ENCODE measurements at regions not wholly inside any gene's neighbourhood (a gene's known extent, or its start where the extent isn't known, plus 50 kb on each side); places are given as distances from the start of the nearest gene placed in this dataset.

DNA sequence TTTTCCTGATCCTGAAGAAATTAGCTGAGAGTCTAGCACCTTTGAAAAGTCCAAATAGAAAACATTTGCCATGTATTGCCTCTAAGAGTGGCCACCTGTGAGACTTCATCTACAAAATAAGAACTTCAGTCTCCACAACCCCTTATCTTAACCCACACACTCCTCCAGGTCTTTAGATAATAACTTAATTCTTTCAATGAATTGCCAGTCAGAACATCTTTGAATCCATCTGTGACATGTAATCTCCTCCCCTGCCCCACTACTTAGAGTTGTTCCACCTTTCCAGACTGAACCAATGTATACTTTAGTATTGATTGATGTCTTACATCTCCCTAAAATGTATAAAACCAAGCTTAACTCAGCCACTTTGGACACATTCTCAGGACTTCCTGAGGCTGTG, 84.4 kb upstream of the FAM171A1 start:
- H3K9me3 ChIP-seq = no peaks in the 10 kb centered on the region
- TF ChIP-seq POLR2A (IDR thresholded peaks at IDR 0.05) = no peak
- TF ChIP-seq, protein P1, sequence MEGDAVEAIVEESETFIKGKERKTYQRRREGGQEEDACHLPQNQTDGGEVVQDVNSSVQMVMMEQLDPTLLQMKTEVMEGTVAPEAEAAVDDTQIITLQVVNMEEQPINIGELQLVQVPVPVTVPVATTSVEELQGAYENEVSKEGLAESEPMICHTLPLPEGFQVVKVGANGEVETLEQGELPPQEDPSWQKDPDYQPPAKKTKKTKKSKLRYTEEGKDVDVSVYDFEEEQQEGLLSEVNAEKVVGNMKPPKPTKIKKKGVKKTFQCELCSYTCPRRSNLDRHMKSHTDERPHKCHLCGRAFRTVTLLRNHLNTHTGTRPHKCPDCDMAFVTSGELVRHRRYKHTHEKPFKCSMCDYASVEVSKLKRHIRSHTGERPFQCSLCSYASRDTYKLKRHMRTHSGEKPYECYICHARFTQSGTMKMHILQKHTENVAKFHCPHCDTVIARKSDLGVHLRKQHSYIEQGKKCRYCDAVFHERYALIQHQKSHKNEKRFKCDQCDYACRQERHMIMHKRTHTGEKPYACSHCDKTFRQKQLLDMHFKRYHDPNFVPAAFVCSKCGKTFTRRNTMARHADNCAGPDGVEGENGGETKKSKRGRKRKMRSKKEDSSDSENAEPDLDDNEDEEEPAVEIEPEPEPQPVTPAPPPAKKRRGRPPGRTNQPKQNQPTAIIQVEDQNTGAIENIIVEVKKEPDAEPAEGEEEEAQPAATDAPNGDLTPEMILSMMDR (IDR thresholded peaks at IDR 0.05) = no peak
- H3K36me3 ChIP-seq = no peaks in the 10 kb centered on the region
- DNase-seq = no peak
- no peak overlapping the region for H3K27ac ChIP-seq
- no peaks in the 10 kb centered on the region for H3K4me1 ChIP-seq
- H3K27me3 ChIP-seq = no peaks in the 10 kb centered on the region
- H3K4me3 ChIP-seq = no peak overlapping the region

DNA sequence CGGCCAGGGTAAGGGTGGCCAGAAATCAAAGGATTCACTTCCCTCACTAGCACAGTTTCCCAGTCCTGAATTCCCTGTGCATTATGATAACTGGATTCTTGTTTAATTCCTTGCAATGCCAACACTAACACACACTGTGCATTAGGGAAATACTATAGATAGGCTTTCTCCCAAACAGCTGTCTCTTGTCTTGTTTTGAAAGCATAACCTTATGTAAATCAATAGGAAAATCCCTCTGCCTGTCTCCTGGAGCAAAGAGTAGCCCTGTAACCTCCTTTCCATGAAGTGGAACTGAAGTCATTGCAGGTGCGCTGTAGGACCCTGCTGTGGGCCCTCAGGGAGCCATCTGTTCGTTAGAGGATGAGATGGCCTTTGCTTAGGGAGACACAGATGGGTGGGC, 82.8 kb upstream of the FAM171A1 start:
- no peak overlapping the region for H3K4me3 ChIP-seq
- H3K36me3 ChIP-seq = no peaks in the 10 kb centered on the region
- H3K4me1 ChIP-seq = no peaks in the 10 kb centered on the region
- no peaks in the 10 kb centered on the region for H3K9me3 ChIP-seq
- DNase-seq = no peak
- H3K27me3 ChIP-seq = no peaks in the 10 kb centered on the region
- TF ChIP-seq POLR2A (IDR thresholded peaks at IDR 0.05) = no peak
- TF ChIP-seq, protein P1 (IDR thresholded peaks at IDR 0.05) = no peak
- H3K27ac ChIP-seq = no peak overlapping the region

DNA sequence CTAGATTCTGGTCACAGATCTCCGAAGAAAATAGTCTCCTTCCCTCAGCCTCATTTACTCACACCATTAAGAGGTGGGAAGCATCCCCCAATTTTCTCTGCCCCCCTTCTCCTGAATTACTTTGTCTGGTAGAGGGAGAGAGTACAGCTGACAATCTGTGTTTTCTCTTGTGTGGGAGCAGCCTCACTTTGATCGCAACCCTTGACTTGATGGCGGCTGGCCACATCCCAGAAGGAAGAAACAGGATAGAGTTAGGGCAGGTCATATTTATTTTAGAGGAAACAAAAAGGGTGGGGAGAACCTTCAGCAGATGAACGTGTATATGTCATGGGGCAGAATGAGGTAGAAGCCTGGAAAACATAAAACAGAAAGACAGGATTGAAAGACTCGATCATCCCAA, 82.4 kb upstream of the FAM171A1 start:
- Histone ChIP-seq H3K27ac (no peak overlapping the region), H3K27me3 (no peaks in the 10 kb centered on the region)

DNA sequence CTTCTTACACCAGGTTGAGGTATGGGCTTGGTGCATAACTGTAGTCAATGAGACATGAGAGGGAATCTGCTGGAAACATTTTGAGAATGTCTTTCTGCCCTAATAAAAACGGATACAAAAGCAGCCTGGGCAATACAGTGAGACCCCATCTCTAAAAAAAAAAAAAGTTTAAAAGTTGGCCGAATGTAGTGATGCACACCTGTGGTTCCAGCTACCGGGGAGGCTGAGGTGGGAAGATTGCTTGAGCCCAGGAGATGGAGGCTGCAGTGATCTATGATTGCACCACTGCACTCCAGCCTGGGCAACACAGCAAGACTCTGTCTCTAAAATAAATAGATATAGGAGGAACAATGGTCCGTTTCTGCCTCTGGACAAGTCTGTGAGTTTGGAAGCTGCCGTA, 81.5 kb upstream of the FAM171A1 start:
- DNase-seq = no peak
- H3K9me3 ChIP-seq = no peaks in the 10 kb centered on the region
- no peaks in the 10 kb centered on the region for H3K4me1 ChIP-seq
- TF ChIP-seq POLR2A (IDR thresholded peaks at IDR 0.05) = no peak
- TF ChIP-seq, protein P1 (IDR thresholded peaks at IDR 0.05) = no peak
- H3K27me3 ChIP-seq = no peaks in the 10 kb centered on the region
- no peaks in the 10 kb centered on the region for H3K36me3 ChIP-seq
- no peak overlapping the region for H3K4me3 ChIP-seq
- no peak overlapping the region for H3K27ac ChIP-seq

More for the DNA sequence above, 82.4 kb upstream of the FAM171A1 start:
- H3K9me3 ChIP-seq = no peaks in the 10 kb centered on the region
- H3K4me3 ChIP-seq = no peak overlapping the region
- no peaks in the 10 kb centered on the region for H3K36me3 ChIP-seq
- no peak for DNase-seq
- no peaks in the 10 kb centered on the region for H3K4me1 ChIP-seq
- TF ChIP-seq POLR2A (IDR thresholded peaks at IDR 0.05) = no peak
- TF ChIP-seq, protein P1 (IDR thresholded peaks at IDR 0.05) = no peak

DNA sequence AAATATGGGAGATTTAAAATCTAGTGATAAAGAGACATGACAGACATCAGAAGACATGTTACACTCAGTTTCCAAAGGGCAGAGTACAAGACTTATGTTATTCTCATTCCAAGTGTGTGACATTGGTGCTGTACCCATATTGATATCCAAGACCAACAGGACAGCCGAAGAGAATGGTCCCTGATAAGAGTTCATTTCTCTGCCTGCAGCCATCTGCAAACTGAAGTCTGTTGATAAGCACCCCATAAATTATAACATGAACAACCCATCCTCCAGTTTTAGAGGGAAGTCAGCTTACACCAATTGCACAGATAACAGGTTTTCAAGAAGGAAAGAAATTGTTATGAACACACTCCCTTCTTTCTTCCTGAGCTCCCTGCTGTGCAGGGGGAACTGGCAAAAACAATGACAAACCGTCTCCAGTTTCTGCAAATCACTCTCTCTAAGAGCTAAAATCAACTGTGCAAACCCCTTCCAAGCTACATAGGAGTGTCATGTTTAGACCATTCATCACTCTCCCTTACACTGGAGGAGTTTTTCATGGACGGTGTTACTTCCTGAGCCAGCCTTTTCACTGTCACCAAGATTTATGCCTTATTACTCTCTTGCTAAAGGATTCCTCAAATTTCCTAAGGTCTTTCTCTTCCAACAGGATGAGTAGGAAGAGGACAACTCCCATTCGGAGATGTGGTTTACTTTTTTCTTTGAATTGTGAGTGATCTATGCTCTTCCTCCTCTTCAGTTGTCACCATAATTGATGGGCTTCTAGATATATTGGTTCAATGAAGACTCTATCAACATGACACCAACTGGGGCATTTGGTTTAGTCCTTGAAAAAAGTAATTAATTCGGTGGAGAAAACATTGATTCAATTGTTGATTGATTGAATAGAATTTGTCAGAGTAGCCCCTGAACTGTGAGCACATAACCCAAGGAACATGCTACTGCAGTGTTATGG, 80.3 kb upstream of the FAM171A1 start:
- no peak for TF ChIP-seq POLR2A (IDR thresholded peaks at IDR 0.05)
- TF ChIP-seq, protein P1 (IDR thresholded peaks at IDR 0.05) = no peak
- no peak for DNase-seq
- Histone ChIP-seq H3K4me3 (no peak overlapping the region), H3K4me1 (no peaks in the 10 kb centered on the region), H3K36me3 (no peaks in the 10 kb centered on the region), H3K27ac (no peak overlapping the region), H3K27me3 (no peaks in the 10 kb centered on the region), H3K9me3 (no peaks in the 10 kb centered on the region)

All from Peyer's patch (tissue), 4 donors.